Adrenal gland (tissue), 5 donors: ENCODE measurements at regions not wholly inside any gene's neighbourhood (a gene's known extent, or its start where the extent isn't known, plus 50 kb on each side); places are given as distances from the start of the nearest gene placed in this dataset.

Experiments
- POLR2A ChIP-seq, 2 donors: fragments of 450-650 bp; IDR thresholded peaks; one replicate each; pipeline ENCODE4 v1.6.1; 2017; ENCODE audit warnings: antibody characterized with exemption in 2 of 2, mild to moderate bottlenecking in 2 of 2, moderate library complexity in 1 of 2
- TF ChIP-seq, protein P1 (sequence below), 6 experiments: fragments of 450-650 bp in 4 of 6; fragments of 200-600 bp in 2 of 6; sonication (generic) in 1 of 6; IDR thresholded peaks; 1 replicate in 5 of 6; 2 replicates in 1 of 6; pipeline versions ENCODE4 v1.5.1 to v1.8.0; 2016 to 2021; ENCODE audit warnings: antibody characterized with exemption in 6 of 6, mild to moderate bottlenecking in 2 of 6, moderate library complexity in 1 of 6
- donor health status: DM: no; HTN: no; CAD: no.

DNA sequence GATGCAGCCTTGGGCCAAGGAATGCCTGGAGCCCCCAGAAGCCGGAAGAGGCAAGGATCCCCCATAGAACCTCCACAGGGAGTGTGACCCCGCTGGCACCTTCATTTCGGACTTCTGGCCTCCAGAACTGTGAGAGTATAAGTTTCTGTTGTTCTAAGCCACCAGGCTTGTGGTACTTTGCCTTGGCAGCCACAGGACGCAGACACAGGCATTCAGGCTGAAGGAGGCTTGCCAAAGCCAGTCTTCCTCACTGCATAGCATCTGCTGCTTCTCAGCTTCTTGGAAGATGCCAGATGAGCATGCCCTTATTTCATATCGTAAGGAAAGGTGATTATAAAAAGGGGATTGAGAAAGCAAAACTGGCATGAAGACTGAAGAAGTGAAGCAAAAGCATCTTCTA lies 61.1 kb upstream of the TAS2R1 start:
- TF ChIP-seq POLR2A (IDR thresholded peaks at IDR 0.05), result no peak
- TF ChIP-seq, protein P1, sequence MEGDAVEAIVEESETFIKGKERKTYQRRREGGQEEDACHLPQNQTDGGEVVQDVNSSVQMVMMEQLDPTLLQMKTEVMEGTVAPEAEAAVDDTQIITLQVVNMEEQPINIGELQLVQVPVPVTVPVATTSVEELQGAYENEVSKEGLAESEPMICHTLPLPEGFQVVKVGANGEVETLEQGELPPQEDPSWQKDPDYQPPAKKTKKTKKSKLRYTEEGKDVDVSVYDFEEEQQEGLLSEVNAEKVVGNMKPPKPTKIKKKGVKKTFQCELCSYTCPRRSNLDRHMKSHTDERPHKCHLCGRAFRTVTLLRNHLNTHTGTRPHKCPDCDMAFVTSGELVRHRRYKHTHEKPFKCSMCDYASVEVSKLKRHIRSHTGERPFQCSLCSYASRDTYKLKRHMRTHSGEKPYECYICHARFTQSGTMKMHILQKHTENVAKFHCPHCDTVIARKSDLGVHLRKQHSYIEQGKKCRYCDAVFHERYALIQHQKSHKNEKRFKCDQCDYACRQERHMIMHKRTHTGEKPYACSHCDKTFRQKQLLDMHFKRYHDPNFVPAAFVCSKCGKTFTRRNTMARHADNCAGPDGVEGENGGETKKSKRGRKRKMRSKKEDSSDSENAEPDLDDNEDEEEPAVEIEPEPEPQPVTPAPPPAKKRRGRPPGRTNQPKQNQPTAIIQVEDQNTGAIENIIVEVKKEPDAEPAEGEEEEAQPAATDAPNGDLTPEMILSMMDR (IDR thresholded peaks at IDR 0.05), result no peak
